ENCODE measurements at regions not wholly inside any gene's neighbourhood (a gene's known extent, or its start where the extent isn't known, plus 50 kb on each side); places are given as distances from the start of the nearest gene placed in this dataset.

DNA sequence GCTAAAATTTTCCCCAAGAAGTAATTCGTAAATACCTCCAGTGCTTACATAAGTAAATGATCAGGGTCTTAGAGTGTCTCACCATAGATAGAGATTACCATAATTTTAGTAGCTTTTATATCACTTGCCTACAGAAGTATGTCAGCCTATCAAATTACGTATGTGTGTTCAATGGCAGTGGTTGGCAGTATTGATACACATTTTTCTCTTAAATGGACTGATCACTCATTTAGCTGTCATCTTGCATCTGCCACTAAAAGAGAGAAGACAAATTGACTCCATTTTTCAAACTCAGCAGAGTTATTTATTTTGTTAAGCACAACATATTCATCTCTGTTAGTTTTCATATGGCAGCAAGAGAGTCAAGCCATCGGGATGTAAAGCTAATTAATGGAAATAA is 413.1 kb upstream of the CLEC14A start:
- no peak overlapping the region for H3K23ac ChIP-seq (ENCODE audit: low read depth, low read length)
- ATAC-seq (ENCODE audit: low read depth), result no peak
- no peak overlapping the region for H3K4me2 ChIP-seq (ENCODE audit: low read depth, low read length)
- no peaks in the 10 kb centered on the region for H3K9me3 ChIP-seq (ENCODE audit: control insufficient read depth, insufficient read depth, low read length)
- ChIA-PET POLR2A (ENCODE audit: unreplicated experiment) (no interaction called here), CTCF (no interaction called here)
- H4K91ac ChIP-seq (ENCODE audit: insufficient read depth, low read depth, low read length), result no peak overlapping the region
- no peak overlapping the region for H2AFZ ChIP-seq (replicated peaks; ENCODE audit: low read length, poor library complexity)
- no peak overlapping the region for H3K9ac ChIP-seq (ENCODE audit: low read depth, low read length)
- DNase-seq, result no peak
- H3K4me1 ChIP-seq (ENCODE audit: control insufficient read depth, insufficient read depth, low read length), result no peaks in the 10 kb centered on the region
- no peaks in the 10 kb centered on the region for H3K9me1 ChIP-seq (ENCODE audit: insufficient read depth, low read length)
- TF ChIP-seq, protein P1, sequence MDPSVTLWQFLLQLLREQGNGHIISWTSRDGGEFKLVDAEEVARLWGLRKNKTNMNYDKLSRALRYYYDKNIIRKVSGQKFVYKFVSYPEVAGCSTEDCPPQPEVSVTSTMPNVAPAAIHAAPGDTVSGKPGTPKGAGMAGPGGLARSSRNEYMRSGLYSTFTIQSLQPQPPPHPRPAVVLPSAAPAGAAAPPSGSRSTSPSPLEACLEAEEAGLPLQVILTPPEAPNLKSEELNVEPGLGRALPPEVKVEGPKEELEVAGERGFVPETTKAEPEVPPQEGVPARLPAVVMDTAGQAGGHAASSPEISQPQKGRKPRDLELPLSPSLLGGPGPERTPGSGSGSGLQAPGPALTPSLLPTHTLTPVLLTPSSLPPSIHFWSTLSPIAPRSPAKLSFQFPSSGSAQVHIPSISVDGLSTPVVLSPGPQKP (IDR thresholded peaks at IDR 0.05; ENCODE audit: borderline replicate concordance, low read depth, low read length), result no peak
- TF ChIP-seq POLR2A (IDR thresholded peaks at IDR 0.05; ENCODE audit: low read depth, low read length) (no peak), SMC3 (IDR thresholded peaks at IDR 0.05; ENCODE audit: low read depth, low read length) (no peak), MAZ (IDR thresholded peaks at IDR 0.05; ENCODE audit: borderline replicate concordance, low read depth, low read length) (no peak), NFE2L2 (IDR thresholded peaks at IDR 0.05; ENCODE audit: low read depth, low read length) (no peak), RAD21 (IDR thresholded peaks at IDR 0.05; ENCODE audit: low read length) (no peak), FOS (IDR thresholded peaks at IDR 0.05; ENCODE audit: low read depth, low read length) (no peak), BHLHE40 (IDR thresholded peaks at IDR 0.05; ENCODE audit: low read depth, low read length) (no peak), CEBPB (IDR thresholded peaks at IDR 0.05; ENCODE audit: low read depth, low read length) (no peak), RCOR1 (IDR thresholded peaks at IDR 0.05; ENCODE audit: insufficient replicate concordance, low read length) (no peak), RFX5 (IDR thresholded peaks at IDR 0.05; ENCODE audit: low read depth, low read length) (no peak)
- TF ChIP-seq, protein P2, sequence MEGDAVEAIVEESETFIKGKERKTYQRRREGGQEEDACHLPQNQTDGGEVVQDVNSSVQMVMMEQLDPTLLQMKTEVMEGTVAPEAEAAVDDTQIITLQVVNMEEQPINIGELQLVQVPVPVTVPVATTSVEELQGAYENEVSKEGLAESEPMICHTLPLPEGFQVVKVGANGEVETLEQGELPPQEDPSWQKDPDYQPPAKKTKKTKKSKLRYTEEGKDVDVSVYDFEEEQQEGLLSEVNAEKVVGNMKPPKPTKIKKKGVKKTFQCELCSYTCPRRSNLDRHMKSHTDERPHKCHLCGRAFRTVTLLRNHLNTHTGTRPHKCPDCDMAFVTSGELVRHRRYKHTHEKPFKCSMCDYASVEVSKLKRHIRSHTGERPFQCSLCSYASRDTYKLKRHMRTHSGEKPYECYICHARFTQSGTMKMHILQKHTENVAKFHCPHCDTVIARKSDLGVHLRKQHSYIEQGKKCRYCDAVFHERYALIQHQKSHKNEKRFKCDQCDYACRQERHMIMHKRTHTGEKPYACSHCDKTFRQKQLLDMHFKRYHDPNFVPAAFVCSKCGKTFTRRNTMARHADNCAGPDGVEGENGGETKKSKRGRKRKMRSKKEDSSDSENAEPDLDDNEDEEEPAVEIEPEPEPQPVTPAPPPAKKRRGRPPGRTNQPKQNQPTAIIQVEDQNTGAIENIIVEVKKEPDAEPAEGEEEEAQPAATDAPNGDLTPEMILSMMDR (conservative IDR thresholded peaks at IDR 0.05; ENCODE audit: low read depth, low read length), result no peak
- TF ChIP-seq, protein P3, sequence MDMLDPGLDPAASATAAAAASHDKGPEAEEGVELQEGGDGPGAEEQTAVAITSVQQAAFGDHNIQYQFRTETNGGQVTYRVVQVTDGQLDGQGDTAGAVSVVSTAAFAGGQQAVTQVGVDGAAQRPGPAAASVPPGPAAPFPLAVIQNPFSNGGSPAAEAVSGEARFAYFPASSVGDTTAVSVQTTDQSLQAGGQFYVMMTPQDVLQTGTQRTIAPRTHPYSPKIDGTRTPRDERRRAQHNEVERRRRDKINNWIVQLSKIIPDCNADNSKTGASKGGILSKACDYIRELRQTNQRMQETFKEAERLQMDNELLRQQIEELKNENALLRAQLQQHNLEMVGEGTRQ (IDR thresholded peaks at IDR 0.05; ENCODE audit: low read depth, low read length), result no peak
- no peaks in the 10 kb centered on the region for H3K27me3 ChIP-seq (ENCODE audit: control insufficient read depth, insufficient read depth, low read length)
- no peak overlapping the region for H3K18ac ChIP-seq (ENCODE audit: low read depth, low read length)
- H3K56ac ChIP-seq (ENCODE audit: extremely low read depth, insufficient read depth, low read length), result no peak overlapping the region
- BruUV-seq (replicated peaks), result no TSS peak
- no CpG with 5 or more reads among the region's 3 CpGs for WGBS, 2 experiments (ENCODE audit: extremely low coverage in 2 of 2, insufficient read length in 1 of 2)
- no peak overlapping the region for H2BK5ac ChIP-seq (ENCODE audit: low read depth, low read length, poor library complexity, severe bottlenecking)
- no peak overlapping the region for H2BK15ac ChIP-seq (ENCODE audit: low read depth, low read length)
- no peak overlapping the region for H2BK20ac ChIP-seq (ENCODE audit: low read depth, low read length)
- H4K5ac ChIP-seq (ENCODE audit: low read depth, low read length), result no peak overlapping the region
- no peak overlapping the region for H3K4me3 ChIP-seq (ENCODE audit: insufficient read depth, low read depth, low read length)
- H2BK120ac ChIP-seq (ENCODE audit: low read depth, low read length), result no peak overlapping the region
- in situ Hi-C loops (cut with MboI; ENCODE audit: low sequenced_read_pairs), result no loop called here
- no peaks in the 10 kb centered on the region for H4K20me1 ChIP-seq (ENCODE audit: insufficient read depth, low read length)
- no peak overlapping the region for H4K8ac ChIP-seq (ENCODE audit: low read depth in 2 of 2, low read length in 2 of 2)
- H3K4ac ChIP-seq (ENCODE audit: low read depth, low read length), result no peak overlapping the region
- H3K79me1 ChIP-seq (ENCODE audit: low read depth in 1 of 2, low read length in 2 of 2), result no peaks in the 10 kb centered on the region
- intact Hi-C loops (cut with micrococcal nuclease), result no loop called here
- H3K36me3 ChIP-seq (ENCODE audit: control insufficient read depth, insufficient read depth, low read length), result no peaks in the 10 kb centered on the region
- dilution Hi-C loops (cut with HindIII; ENCODE audit: low sequenced_read_pairs, unreplicated experiment), result no loop called here
- H2AK5ac ChIP-seq (ENCODE audit: low read depth, low read length), result no peak overlapping the region
- H2AK9ac ChIP-seq (replicated peaks; ENCODE audit: low read depth, low read length, poor library complexity), result no peak overlapping the region
- H3K27ac ChIP-seq (ENCODE audit: insufficient read depth, low read length), result no peak overlapping the region
- H3K14ac ChIP-seq (replicated peaks; ENCODE audit: low read depth, low read length), result no peak overlapping the region
